PC-9 (cell line): ENCODE measurements at regions not wholly inside any gene's neighbourhood (a gene's known extent, or its start where the extent isn't known, plus 50 kb on each side); places are given as distances from the start of the nearest gene placed in this dataset.

ENCODE experiments used
- BruUV-seq: library from RNA; stranded (reverse); fragments of 400-500 nt; replicated peaks from 2 replicates; lab custom pipeline; 2021; lab: Mats Ljungman, UMichigan
- CTCF ChIA-PET: fragments of 300-600 bp; sonication (Branson Sonifier 250); formaldehyde crosslinking; loops from one replicate; lab custom pipeline; 2022; ENCODE audit warnings: antibody characterized with exemption; lab: Charles Lee
- POLR2A ChIA-PET: fragments of 300-600 bp; sonication (Branson Sonifier 250); formaldehyde crosslinking; loops from one replicate; lab custom pipeline; 2022; ENCODE audit warnings: antibody characterized with exemption; ENCODE audit not compliant: unreplicated experiment; lab: Charles Lee
- DNase-seq, 2 experiments: peaks; one replicate each; pipeline versions ENCODE4 v3.0.0 to v3.0.0-alpha.2; 2015 to 2022; ENCODE audit warnings: mixed read lengths in 1 of 2
- H2AFZ ChIP-seq: fragments of 200-600 bp; sonication (generic); 2 replicates; pipeline ENCODE4 v1.8.1; 2017; ENCODE audit warnings: antibody characterized with exemption
- H3F3A ChIP-seq: fragments of 200-600 bp; sonication (generic); 2 replicates; pipeline ENCODE4 v1.8.1; 2017; ENCODE audit warnings: antibody characterized with exemption, mild to moderate bottlenecking, low read depth; ENCODE audit not compliant: insufficient read depth
- H3K27ac ChIP-seq: fragments of 200-600 bp; sonication (generic); 2 replicates; pipeline ENCODE4 v1.6.1; 2016; ENCODE audit warnings: mixed run types
- H3K27me3 ChIP-seq: fragments of 200-600 bp; sonication (generic); 2 replicates; pipeline ENCODE4 v1.6.1; 2016; ENCODE audit warnings: low read depth, mixed run types; ENCODE audit not compliant: insufficient read depth
- H3K36me3 ChIP-seq: fragments of 200-600 bp; sonication (generic); 2 replicates; pipeline ENCODE4 v1.6.1; 2016; ENCODE audit warnings: low read depth, mixed run types
- H3K4me1 ChIP-seq: fragments of 200-600 bp; sonication (generic); replicated peaks from 2 replicates; pipeline ENCODE4 v1.6.1; 2016; ENCODE audit warnings: mixed run types; ENCODE audit not compliant: insufficient read depth
- H3K4me2 ChIP-seq: fragments of 200-600 bp; sonication (generic); 2 replicates; pipeline ENCODE4 v1.6.1; 2017; ENCODE audit warnings: mixed run types
- H3K4me3 ChIP-seq: fragments of 200-600 bp; sonication (generic); 2 replicates; pipeline ENCODE4 v1.6.1; 2016; ENCODE audit warnings: mixed run types
- H3K79me2 ChIP-seq: fragments of 200-600 bp; sonication (generic); 2 replicates; pipeline ENCODE4 v1.6.1; 2017; ENCODE audit warnings: low read depth, mixed run types
- H3K9me2 ChIP-seq: fragments of 200-600 bp; sonication (generic); 2 replicates; pipeline ENCODE4 v1.8.1; 2017; ENCODE audit warnings: mild to moderate bottlenecking; ENCODE audit not compliant: insufficient read depth
- H3K9me3 ChIP-seq: fragments of 200-600 bp; sonication (generic); 2 replicates; pipeline ENCODE4 v1.8.1; 2016; ENCODE audit warnings: low read depth; ENCODE audit not compliant: insufficient read depth
- H4K20me1 ChIP-seq: fragments of 200-600 bp; sonication (generic); 2 replicates; pipeline ENCODE4 v1.8.1; 2017; ENCODE audit not compliant: insufficient read depth
- CTCF ChIP-seq: fragments of 200-600 bp; sonication (generic); conservative IDR thresholded peaks from 2 replicates; pipeline ENCODE4 v1.6.1; 2017; ENCODE audit warnings: mixed run types, antibody characterized with exemption, mild to moderate bottlenecking, moderate library complexity
- EZH2 ChIP-seq: fragments of 200-600 bp; sonication (generic); IDR thresholded peaks from 2 replicates; pipeline ENCODE4 v1.8.0; 2017; ENCODE audit warnings: antibody characterized with exemption, low read depth
- intact Hi-C: fragments of 100-400 bp; cut with micrococcal nuclease; formaldehyde crosslinking; loops from one replicate; pipeline ENCODE4 v1.10.0; 2022; ENCODE audit not compliant: unreplicated experiment

GRCh38 chr5:115052948-115053347, 116.8 kb downstream of the TRIM36 start:
- Histone ChIP-seq H3K9me2 (no peaks in the 10 kb centered on the region), H2AFZ (no peak overlapping the region)

GRCh38 chr5:115050866-115051265, 118.8 kb downstream of the TRIM36 start:
- peaks cover 11% of the 10 kb centered on the region for H3K27me3 ChIP-seq
- intact Hi-C loops: no loop called here
- CTCF ChIA-PET: no interaction called here
- no TSS peak for BruUV-seq
- no peak overlapping the region for H2AFZ ChIP-seq
- no peak overlapping the region for H3K4me2 ChIP-seq
- no peak for DNase-seq
- H3F3A ChIP-seq: no peaks in the 10 kb centered on the region
- TF ChIP-seq EZH2: no peak
- TF ChIP-seq CTCF: no peak
- no peaks in the 10 kb centered on the region for H3K9me2 ChIP-seq
- no peaks in the 10 kb centered on the region for H3K4me1 ChIP-seq
- no peaks in the 10 kb centered on the region for H3K9me3 ChIP-seq
- no peaks in the 10 kb centered on the region for H4K20me1 ChIP-seq
- no peaks in the 10 kb centered on the region for H3K79me2 ChIP-seq
- POLR2A ChIA-PET: no interaction called here
- H3K4me3 ChIP-seq: no peak overlapping the region
- H3K27ac ChIP-seq: no peak overlapping the region
- H3K36me3 ChIP-seq: no peaks in the 10 kb centered on the region

More at GRCh38 chr5:115052948-115053347, 116.8 kb downstream of the TRIM36 start:
- no peak for DNase-seq
- intact Hi-C loops: no loop called here
- no TSS peak for BruUV-seq
- no peak overlapping the region for H3K27ac ChIP-seq
- no peak overlapping the region for H3K4me3 ChIP-seq
- no peaks in the 10 kb centered on the region for H3F3A ChIP-seq
- H3K4me2 ChIP-seq: no peak overlapping the region
- no peaks in the 10 kb centered on the region for H3K4me1 ChIP-seq
- H3K9me3 ChIP-seq: no peaks in the 10 kb centered on the region
- TF ChIP-seq CTCF: no peak
- no peak for TF ChIP-seq EZH2
- no peaks in the 10 kb centered on the region for H4K20me1 ChIP-seq
- peaks cover 6% of the 10 kb centered on the region for H3K27me3 ChIP-seq
- no peaks in the 10 kb centered on the region for H3K79me2 ChIP-seq
- no peaks in the 10 kb centered on the region for H3K36me3 ChIP-seq
- ChIA-PET CTCF (no interaction called here), POLR2A (no interaction called here)

- H3K36me3 ChIP-seq: no peaks in the 10 kb centered on the region
- H3K27ac ChIP-seq: no peak overlapping the region
- no peaks in the 10 kb centered on the region for H4K20me1 ChIP-seq
- BruUV-seq: no TSS peak
- no peak for TF ChIP-seq EZH2
- TF ChIP-seq CTCF: peak; percentile 45; the same call in 1 of the 2 replicates
- peaks cover 10% of the 10 kb centered on the region; the same call in 1 of the 2 replicates for H3K27me3 ChIP-seq
- H3K4me2 ChIP-seq: no peak overlapping the region
- H2AFZ ChIP-seq: no peak overlapping the region
- no peak overlapping the region for H3K4me3 ChIP-seq
- no peak for DNase-seq
- H3F3A ChIP-seq: no peaks in the 10 kb centered on the region
- POLR2A ChIA-PET: no interaction called here
- no peaks in the 10 kb centered on the region for H3K9me2 ChIP-seq
- no peaks in the 10 kb centered on the region for H3K9me3 ChIP-seq
- H3K79me2 ChIP-seq: no peaks in the 10 kb centered on the region
- CTCF ChIA-PET: no interaction called here
- H3K4me1 ChIP-seq: no peaks in the 10 kb centered on the region
- intact Hi-C loops: no loop called here
Observed at GRCh38 chr5:115033861-115034260, 135.8 kb downstream of the TRIM36 start.
